ENCODE measurements at regions not wholly inside any gene's neighbourhood (a gene's known extent, or its start where the extent isn't known, plus 50 kb on each side); places are given as distances from the start of the nearest gene placed in this dataset.
"Not testable (repeated sequence)": the region's sequence is repeated elsewhere in the genome, so short reads cannot be mapped to it uniquely, and the experiment has no call there.

DNA sequence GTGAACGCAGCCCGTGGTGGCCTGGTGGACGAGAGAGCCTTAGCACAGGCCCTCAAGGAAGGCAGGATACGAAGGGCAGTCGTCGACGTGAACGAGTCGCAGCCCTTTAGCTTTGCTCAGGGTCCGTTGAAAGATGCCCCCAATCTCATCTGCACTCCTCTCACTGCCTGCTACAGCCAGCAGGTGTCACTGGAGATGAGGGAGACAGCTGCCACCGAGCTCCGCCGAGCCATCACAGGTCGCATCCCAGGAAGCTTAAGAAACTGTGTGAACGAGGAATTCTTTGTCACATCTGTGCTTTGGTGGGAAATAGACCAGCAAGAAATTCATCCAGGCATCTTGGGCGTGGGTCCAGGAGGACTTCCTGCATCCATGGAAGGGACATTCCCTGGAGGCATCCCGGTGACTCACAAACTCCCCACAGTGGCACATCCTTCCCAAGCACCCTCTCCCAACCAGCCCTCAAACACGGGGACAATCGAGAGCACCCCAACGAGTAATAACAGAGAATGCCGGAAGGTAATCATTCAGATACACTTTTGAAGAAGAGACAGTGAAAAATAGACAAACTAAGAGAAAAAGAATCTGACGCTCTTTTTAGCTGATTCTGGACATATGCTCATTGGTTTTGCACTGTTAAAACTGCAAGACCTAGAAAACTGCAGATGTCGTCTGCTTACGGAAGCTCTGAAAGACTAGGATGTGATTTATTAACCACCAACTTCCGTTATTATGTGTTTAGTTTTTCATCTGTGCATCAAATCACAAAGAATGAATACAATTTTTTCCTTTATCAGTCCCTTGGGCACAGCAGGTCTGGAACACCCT, 4823.4 kb upstream of the TPTE start:
- H3K36me3 ChIP-seq (ENCODE audit: low read depth); intact Hi-C loops (cut with DNase I, micrococcal nuclease); H3K9me3 ChIP-seq; DNase-seq; H3K4me3 ChIP-seq; H3K4me1 ChIP-seq (ENCODE audit: low read depth): not testable (repeated sequence)
- peak; percentile 40 for ATAC-seq

Data from mucosa of descending colon (tissue), 3 donors.